ENCODE measurements at regions not wholly inside any gene's neighbourhood (a gene's known extent, or its start where the extent isn't known, plus 50 kb on each side); places are given as distances from the start of the nearest gene placed in this dataset.

GRCh38 chr19:30304540-30304939 is 67.6 kb upstream of the ZNF536 start (continued):
- TF ChIP-seq NFYA (IDR thresholded peaks at IDR 0.05; ENCODE audit: borderline replicate concordance, low read depth, low read length) (no peak), BCLAF1 (IDR thresholded peaks at IDR 0.05) (no peak), FOXK2 (IDR thresholded peaks at IDR 0.05) (no peak), SP1 (IDR thresholded peaks at IDR 0.05; ENCODE audit: low read depth, low read length) (no peak), TCF3 (IDR thresholded peaks at IDR 0.05; ENCODE audit: borderline replicate concordance, insufficient read depth, low read depth, low read length) (no peak), RBBP5 (conservative IDR thresholded peaks at IDR 0.05) (no peak), RELB (IDR thresholded peaks at IDR 0.05; ENCODE audit: low read depth) (no peak), PML (IDR thresholded peaks at IDR 0.05; ENCODE audit: low read length) (no peak), RFX5 (IDR thresholded peaks at IDR 0.05; ENCODE audit: low read depth, low read length) (no peak)

GRCh38 chr19:30305346-30306060 is 66.7 kb upstream of the ZNF536 start:
- RAD21 ChIA-PET (ENCODE audit: unreplicated experiment), result no interaction called here
- TF ChIP-seq ZBTB11 (CRISPR knock-in tag; IDR thresholded peaks at IDR 0.05), result no peak
- no peak for TF ChIP-seq HDAC2 (IDR thresholded peaks at IDR 0.05)
- no peak for TF ChIP-seq ZNF274 (IDR thresholded peaks at IDR 0.05; ENCODE audit: insufficient read depth, insufficient read length)
- no peak for TF ChIP-seq CBX3 (IDR thresholded peaks at IDR 0.05; ENCODE audit: borderline replicate concordance, low read depth)
- TF ChIP-seq IRF5 (IDR thresholded peaks at IDR 0.05; ENCODE audit: borderline replicate concordance), result no peak
- no peak for TF ChIP-seq ZZZ3 (IDR thresholded peaks at IDR 0.05; ENCODE audit: control insufficient read depth, insufficient read length, low read depth)

More at GRCh38 chr19:30305346-30306060, 66.7 kb upstream of the ZNF536 start:
- ChIA-PET SMC1A (ENCODE audit: uncharacterized antibody, unreplicated experiment) (no interaction called here), CTCF (no interaction called here), POLR2A (no interaction called here)
- no peak overlapping the region for H2AFZ ChIP-seq (ENCODE audit: control insufficient read depth, low read depth, low read length)
- no TSS peak for BruUV-seq (replicated peaks)
- DNase-seq (ENCODE audit: low read depth, low spot score) (no peak), ATAC-seq (no peak), FAIRE-seq (no peak)
- no peak overlapping the region for H3K27ac ChIP-seq (ENCODE audit: control insufficient read depth, insufficient read depth)
- no peaks in the 10 kb centered on the region for H3K27me3 ChIP-seq (replicated peaks in 1 of 2; ENCODE audit: control insufficient read depth in 2 of 2, insufficient read depth in 2 of 2, low read length in 1 of 2)
- H3K4me2 ChIP-seq (ENCODE audit: control insufficient read depth, insufficient read depth), result no peak overlapping the region
- H3K36me3 ChIP-seq (ENCODE audit: control insufficient read depth in 2 of 2, insufficient read depth in 2 of 2, low read length in 1 of 2), result no peaks in the 10 kb centered on the region
- H3K9ac ChIP-seq (ENCODE audit: control insufficient read depth, insufficient read depth, low read length), result no peak overlapping the region
- no peak overlapping the region for H3K4me3 ChIP-seq
- WGBS (ENCODE audit: insufficient coverage, insufficient replicate concordance, low lambda C conversion rate, missing lambda C conversion rate), result 41% methylated on average over 9 of the region's 9 CpGs
- H4K20me1 ChIP-seq (ENCODE audit: control insufficient read depth, insufficient read depth), result no peaks in the 10 kb centered on the region
- H3K79me2 ChIP-seq (ENCODE audit: control insufficient read depth, insufficient read depth, low read length), result no peaks in the 10 kb centered on the region
- no peaks in the 10 kb centered on the region for H3K4me1 ChIP-seq (ENCODE audit: control insufficient read depth, insufficient read depth, low read length)
- intact Hi-C loops (cut with micrococcal nuclease; ENCODE audit: unreplicated experiment) (no loop called here), in situ Hi-C loops (cut with MboI) (no loop called here)
- no peaks in the 10 kb centered on the region for H3K9me3 ChIP-seq (replicated peaks; ENCODE audit: control insufficient read depth, insufficient read depth, low read length)
